ENCODE measurements at regions not wholly inside any gene's neighbourhood (a gene's known extent, or its start where the extent isn't known, plus 50 kb on each side); places are given as distances from the start of the nearest gene placed in this dataset.

DNA sequence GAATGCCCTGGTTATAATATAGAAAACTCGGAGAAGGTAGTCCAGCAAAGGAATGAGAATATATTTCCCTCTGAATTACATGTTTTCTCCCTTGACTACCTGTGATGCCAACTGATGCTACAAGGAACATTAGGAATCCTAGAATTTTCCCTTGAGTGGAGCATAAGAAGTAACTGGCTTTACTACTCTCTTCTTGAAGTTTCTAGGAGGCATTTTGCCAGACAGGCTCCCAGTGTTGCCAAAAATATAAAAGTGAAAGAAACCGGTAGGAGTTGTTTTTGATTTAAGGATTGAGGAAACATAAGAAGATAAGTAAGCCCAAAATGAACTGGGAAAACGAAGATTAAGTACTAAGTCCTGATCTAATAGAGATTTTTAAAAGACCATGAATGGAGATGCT is 693.4 kb downstream of the NOVA1 start:
- Histone ChIP-seq H3K4me3 (replicated peaks in 1 of 3; ENCODE audit: insufficient read depth in 1 of 3, low read depth in 1 of 3, low read length in 3 of 3) (no peak overlapping the region), H3K9me3 (replicated peaks; ENCODE audit: control insufficient read depth, insufficient read depth, low read length) (no peaks in the 10 kb centered on the region), H3K79me2 (ENCODE audit: control insufficient read depth, insufficient read depth, low read length) (no peaks in the 10 kb centered on the region), H4K20me1 (replicated peaks; ENCODE audit: control insufficient read depth, extremely low read depth, insufficient read depth, low read length) (no peaks in the 10 kb centered on the region), H3K27ac (ENCODE audit: insufficient read depth, low read depth, low read length) (no peak overlapping the region), H3K9me1 (replicated peaks; ENCODE audit: control insufficient read depth, extremely low read depth, insufficient read depth, low read length) (no peaks in the 10 kb centered on the region), H3K9ac (replicated peaks; ENCODE audit: extremely low read depth, insufficient read depth, low read length) (no peak overlapping the region), H3K4me1 (ENCODE audit: control insufficient read depth, extremely low read depth, insufficient read depth, low read length) (no peaks in the 10 kb centered on the region), H3K27me3 (ENCODE audit: control insufficient read depth in 2 of 2, insufficient read depth in 2 of 2, low read length in 2 of 2) (no peaks in the 10 kb centered on the region), H3K36me3 (ENCODE audit: control insufficient read depth in 2 of 2, extremely low read depth in 1 of 2, insufficient read depth in 2 of 2, low read length in 2 of 2) (no peaks in the 10 kb centered on the region), H2AFZ (ENCODE audit: low read depth, low read length) (no peak overlapping the region), H3K4me2 (ENCODE audit: insufficient read depth, low read length) (no peak overlapping the region)
- no peak for DNase-seq (ENCODE audit: low read depth, low spot score)
- TF ChIP-seq MYC (IDR thresholded peaks at IDR 0.05; ENCODE audit: low read depth, low read length), result no peak
- no peak for TF ChIP-seq JUN (IDR thresholded peaks at IDR 0.05; ENCODE audit: borderline replicate concordance, insufficient read depth, insufficient read length, low read depth)
- TF ChIP-seq POLR2AphosphoS5 (IDR thresholded peaks at IDR 0.05; ENCODE audit: insufficient read depth, low read depth, low read length), result no peak
- TF ChIP-seq FOS (IDR thresholded peaks at IDR 0.05; ENCODE audit: borderline replicate concordance, insufficient read depth, low read length), result no peak
- TF ChIP-seq POLR2A (IDR thresholded peaks at IDR 0.05; ENCODE audit: low read depth, low read length), result no peak
- no TSS peak for BruUV-seq (replicated peaks)
- ChIA-PET POLR2A (no interaction called here), CTCF (no interaction called here)
- dilution Hi-C loops (cut with MboI; ENCODE audit: extremely low pct_ligation_motif_present, low sequenced_read_pairs) (no loop called here), intact Hi-C loops (cut with micrococcal nuclease) (no loop called here)
- no peak for FAIRE-seq

DNA sequence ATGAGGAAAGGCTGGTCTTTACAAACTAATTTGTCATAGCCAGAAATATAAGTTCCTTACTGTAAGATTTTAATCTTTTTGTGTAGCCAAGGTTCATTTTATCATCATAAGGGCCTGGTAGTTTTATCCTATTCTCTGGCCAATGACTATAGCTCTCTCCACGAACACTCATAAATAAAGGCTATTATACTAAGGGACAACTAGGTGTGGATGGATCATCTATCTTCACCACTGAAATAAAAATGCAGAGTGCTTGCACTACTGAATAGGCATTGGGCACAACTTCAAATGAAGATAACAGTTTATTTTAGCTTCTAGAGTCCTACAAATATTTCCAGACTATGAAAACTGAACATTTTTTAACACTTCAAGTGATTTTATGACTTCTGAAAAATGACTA is 698.6 kb downstream of the NOVA1 start:
- Histone ChIP-seq H3K4me1 (ENCODE audit: control insufficient read depth, extremely low read depth, insufficient read depth, low read length) (no peaks in the 10 kb centered on the region), H3K9me3 (replicated peaks; ENCODE audit: control insufficient read depth, insufficient read depth, low read length) (no peaks in the 10 kb centered on the region), H3K4me3 (replicated peaks in 1 of 3; ENCODE audit: insufficient read depth in 1 of 3, low read depth in 1 of 3, low read length in 3 of 3) (no peak overlapping the region), H3K27me3 (ENCODE audit: control insufficient read depth in 2 of 2, insufficient read depth in 2 of 2, low read length in 2 of 2) (no peaks in the 10 kb centered on the region), H3K79me2 (ENCODE audit: control insufficient read depth, insufficient read depth, low read length) (no peaks in the 10 kb centered on the region), H2AFZ (ENCODE audit: low read depth, low read length) (no peak overlapping the region), H3K9ac (replicated peaks; ENCODE audit: extremely low read depth, insufficient read depth, low read length) (no peak overlapping the region), H3K36me3 (ENCODE audit: control insufficient read depth in 2 of 2, extremely low read depth in 1 of 2, insufficient read depth in 2 of 2, low read length in 2 of 2) (no peaks in the 10 kb centered on the region), H3K4me2 (ENCODE audit: insufficient read depth, low read length) (no peak overlapping the region), H4K20me1 (replicated peaks; ENCODE audit: control insufficient read depth, extremely low read depth, insufficient read depth, low read length) (no peaks in the 10 kb centered on the region), H3K27ac (ENCODE audit: insufficient read depth, low read depth, low read length) (no peak overlapping the region), H3K9me1 (replicated peaks; ENCODE audit: control insufficient read depth, extremely low read depth, insufficient read depth, low read length) (no peaks in the 10 kb centered on the region)
- DNase-seq (ENCODE audit: low read depth, low spot score) (no peak), FAIRE-seq (peak; percentile 31)
- dilution Hi-C loops (cut with MboI; ENCODE audit: extremely low pct_ligation_motif_present, low sequenced_read_pairs) (no loop called here), intact Hi-C loops (cut with micrococcal nuclease) (no loop called here)
- no TSS peak for BruUV-seq (replicated peaks)
- ChIA-PET POLR2A (no interaction called here), CTCF (no interaction called here)
- TF ChIP-seq EZH2 (IDR thresholded peaks at IDR 0.05; ENCODE audit: borderline replicate concordance, low read depth, low read length, severe bottlenecking) (no peak), MYC (IDR thresholded peaks at IDR 0.05; ENCODE audit: low read depth, low read length) (no peak), FOS (IDR thresholded peaks at IDR 0.05; ENCODE audit: borderline replicate concordance, insufficient read depth, low read length) (no peak)
